HK-2 (cell line): ENCODE measurements at regions not wholly inside any gene's neighbourhood (a gene's known extent, or its start where the extent isn't known, plus 50 kb on each side); places are given as distances from the start of the nearest gene placed in this dataset.
"Not testable (repeated sequence)": the region's sequence is repeated elsewhere in the genome, so short reads cannot be mapped to it uniquely, and the experiment has no call there.

Source experiments
- DNase-seq: peaks from one replicate; pipeline ENCODE4 v3.0.0-alpha.2; 2018; ENCODE audit not compliant: unreplicated experiment

DNA sequence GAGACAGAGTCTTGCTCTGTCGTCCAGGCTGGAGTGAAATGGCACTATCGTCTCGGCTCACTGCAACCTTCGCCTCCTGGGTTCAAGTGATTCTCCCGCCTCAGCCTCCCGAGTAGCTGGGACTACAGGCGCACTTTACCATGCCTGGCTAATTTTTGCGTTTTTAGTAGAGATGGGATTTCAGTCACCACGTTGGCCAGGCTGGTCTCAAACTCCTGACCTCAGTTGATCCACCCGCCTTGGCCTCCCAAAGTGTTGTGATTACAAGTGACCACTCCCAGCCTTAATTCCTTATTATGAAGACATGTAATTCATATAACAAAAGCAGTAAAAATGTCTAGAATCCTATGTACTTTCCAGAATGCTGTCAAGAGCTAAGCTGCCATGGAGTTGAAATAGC, 434.5 kb upstream of the ZNG1F start:
- not testable (repeated sequence) for DNase-seq

DNA sequence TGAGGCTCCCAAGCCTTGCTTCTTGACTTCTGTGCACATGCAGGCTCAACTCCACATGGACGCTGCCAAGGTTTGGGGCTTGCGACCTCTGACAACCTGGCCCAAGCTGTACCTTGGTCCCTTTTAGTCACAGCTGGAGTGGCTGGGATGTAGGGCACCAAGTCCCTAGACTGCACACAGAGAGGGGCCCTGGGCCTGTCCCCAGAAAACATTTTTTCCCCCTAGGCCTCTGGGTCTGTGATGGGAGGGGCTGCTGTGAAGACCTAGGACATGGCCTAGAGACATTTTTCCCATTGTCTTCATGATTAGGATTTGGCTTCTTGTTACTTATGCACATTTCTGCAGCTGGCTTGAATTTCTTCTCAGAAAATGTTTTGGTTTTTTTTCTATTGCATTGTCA, 430.1 kb upstream of the ZNG1F start:
- not testable (repeated sequence) for DNase-seq

DNA sequence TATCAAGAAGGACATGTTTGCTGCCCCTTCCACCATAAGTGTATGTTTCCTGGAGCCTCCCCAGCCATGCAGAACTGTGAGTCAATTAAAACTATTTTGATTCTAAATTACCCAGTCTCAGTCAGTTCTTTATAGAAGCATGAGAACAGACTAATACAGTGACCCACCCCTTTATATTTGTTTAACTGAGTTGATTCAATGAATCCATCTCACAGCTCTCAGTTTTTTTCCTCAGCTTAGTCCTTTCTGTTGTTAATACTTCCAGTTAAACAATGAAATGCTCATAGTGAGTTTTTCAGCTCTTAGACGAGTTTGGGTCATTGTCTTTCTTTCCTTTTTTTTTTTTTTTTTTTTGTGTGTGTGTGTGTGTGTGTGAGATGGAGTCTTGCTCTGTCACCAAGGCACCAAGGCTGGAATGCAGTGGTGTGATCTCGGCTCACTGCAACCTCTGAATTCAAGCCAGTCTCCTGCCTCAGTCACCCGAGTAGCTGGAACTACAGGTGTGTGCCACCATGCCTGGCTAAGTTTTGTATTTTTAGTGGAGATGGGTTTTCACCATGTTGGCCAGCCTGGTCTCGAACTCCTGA, 417.9 kb upstream of the ZNG1F start:
- not testable (repeated sequence) for DNase-seq

DNA sequence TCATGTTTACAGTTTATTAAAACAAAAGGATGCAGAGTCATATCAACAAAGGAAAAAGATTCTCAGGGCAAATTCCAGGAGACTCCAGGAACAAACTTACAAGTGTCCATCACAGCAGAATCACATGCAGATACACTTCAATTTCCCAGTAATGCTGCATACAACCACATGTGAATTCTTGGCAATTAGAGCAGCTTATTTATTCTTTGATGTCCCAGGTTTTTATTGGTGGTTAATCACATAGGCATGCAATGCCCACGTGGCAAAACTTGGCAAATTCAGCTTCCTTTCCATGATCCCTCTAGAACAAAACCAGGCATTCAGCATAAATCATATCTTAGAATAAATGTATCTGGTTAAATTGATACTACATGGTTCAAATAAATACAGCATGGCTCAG, 376.5 kb upstream of the ZNG1F start:
- not testable (repeated sequence) for DNase-seq
